ENCODE measurements at regions not wholly inside any gene's neighbourhood (a gene's known extent, or its start where the extent isn't known, plus 50 kb on each side); places are given as distances from the start of the nearest gene placed in this dataset.
"Not testable (repeated sequence)": the region's sequence is repeated elsewhere in the genome, so short reads cannot be mapped to it uniquely, and the experiment has no call there.

- DNase-seq (ENCODE audit: low spot score), result no peak
Measured at GRCh38 chr1:233435622-233436021, 108.1 kb downstream of the MAP3K21 start.

GRCh38 chr1:233439721-233440120 is 112.2 kb downstream of the MAP3K21 start:
- DNase-seq (ENCODE audit: low spot score), result no peak

GRCh38 chr1:233440951-233441401 is 113.5 kb downstream of the MAP3K21 start:
- peak; percentile 22 for DNase-seq (ENCODE audit: low spot score)

GRCh38 chr1:233442026-233442780 is 114.7 kb downstream of the MAP3K21 start:
- no peak for DNase-seq (ENCODE audit: low spot score)

GRCh38 chr1:233443040-233443760 is 115.7 kb downstream of the MAP3K21 start:
- DNase-seq (ENCODE audit: low spot score), result no peak

GRCh38 chr1:233444484-233444883 is 117.0 kb downstream of the MAP3K21 start:
- no peak for DNase-seq (ENCODE audit: low spot score)

- DNase-seq (ENCODE audit: low spot score), result no peak
Measured at GRCh38 chr1:233445737-233446136, 118.2 kb downstream of the MAP3K21 start.

GRCh38 chr1:233446935-233447334 is 119.4 kb downstream of the MAP3K21 start:
- no peak for DNase-seq (ENCODE audit: low spot score)

- no peak for DNase-seq (ENCODE audit: low spot score)
Measured at GRCh38 chr1:233448109-233448689, 120.7 kb downstream of the MAP3K21 start.

GRCh38 chr1:233452724-233453123 is 125.2 kb downstream of the MAP3K21 start:
- no peak for DNase-seq (ENCODE audit: low spot score)

- no peak for DNase-seq (ENCODE audit: low spot score)
Measured at GRCh38 chr1:233453433-233454200, 126.1 kb downstream of the MAP3K21 start.

GRCh38 chr1:233459470-233459945 is 132.0 kb downstream of the MAP3K21 start:
- DNase-seq (ENCODE audit: low spot score), result no peak

GRCh38 chr1:233459968-233460367 is 132.4 kb downstream of the MAP3K21 start:
- DNase-seq (ENCODE audit: low spot score), result no peak

- DNase-seq (ENCODE audit: low spot score), result no peak
Measured at GRCh38 chr1:233460692-233461091, 133.2 kb downstream of the MAP3K21 start.

- no peak for DNase-seq (ENCODE audit: low spot score)
Measured at GRCh38 chr1:233461847-233462246, 134.3 kb downstream of the MAP3K21 start.

- DNase-seq (ENCODE audit: low spot score), result no peak
Measured at GRCh38 chr1:233463333-233463732, 135.8 kb downstream of the MAP3K21 start.

- no peak for DNase-seq (ENCODE audit: low spot score)
Measured at GRCh38 chr1:233465745-233466343, 138.3 kb downstream of the MAP3K21 start.

- DNase-seq (ENCODE audit: low spot score), result no peak
Measured at GRCh38 chr1:233470741-233471499, 143.0 kb upstream of the KCNK1 start.

GRCh38 chr1:233471851-233472250 is 142.1 kb upstream of the KCNK1 start:
- not testable (repeated sequence) for DNase-seq (ENCODE audit: low spot score)

- not testable (repeated sequence) for DNase-seq (ENCODE audit: low spot score)
Measured at GRCh38 chr1:233472796-233473195, 141.1 kb upstream of the KCNK1 start.
